ENCODE measurements at regions not wholly inside any gene's neighbourhood (a gene's known extent, or its start where the extent isn't known, plus 50 kb on each side); places are given as distances from the start of the nearest gene placed in this dataset.

GRCh38 chr2:43075811-43076585 lies 150.4 kb downstream of the ZFP36L2 start:
- TF ChIP-seq SRF (IDR thresholded peaks at IDR 0.05; ENCODE audit: low read depth in 2 of 2, low read length in 2 of 2) (no peak), POLR2A (IDR thresholded peaks at IDR 0.05; ENCODE audit: low read depth, low read length) (no peak), MAX (IDR thresholded peaks at IDR 0.05; ENCODE audit: low read depth, low read length) (no peak), NRF1 (conservative IDR thresholded peaks at IDR 0.05; ENCODE audit: low read depth, low read length) (no peak), CTCF (IDR thresholded peaks at IDR 0.05 in 2 of 3, conservative IDR thresholded peaks at IDR 0.05 in 1 of 3; ENCODE audit: control insufficient read depth in 2 of 3, extremely low read depth in 1 of 3, insufficient read depth in 1 of 3, low read depth in 3 of 3, low read length in 3 of 3) (no peak), CBX5 (IDR thresholded peaks at IDR 0.05; ENCODE audit: low read depth) (no peak), MYC (IDR thresholded peaks at IDR 0.05; ENCODE audit: insufficient read depth, insufficient read length, insufficient replicate concordance, low read length, severe bottlenecking) (no peak), RAD21 (IDR thresholded peaks at IDR 0.05; ENCODE audit: insufficient read depth, low read depth, low read length) (no peak), JUND (IDR thresholded peaks at IDR 0.05; ENCODE audit: low read depth, low read length) (no peak), BACH1 (IDR thresholded peaks at IDR 0.05; ENCODE audit: borderline replicate concordance) (no peak), SREBF2 (IDR thresholded peaks at IDR 0.05; ENCODE audit: low read length) (no peak), CBFB (IDR thresholded peaks at IDR 0.05; ENCODE audit: low read depth) (no peak), JUNB (IDR thresholded peaks at IDR 0.05) (no peak), POLR2AphosphoS5 (IDR thresholded peaks at IDR 0.05; ENCODE audit: low read length) (no peak)
